HG03354 (cell line): ENCODE measurements at regions not wholly inside any gene's neighbourhood (a gene's known extent, or its start where the extent isn't known, plus 50 kb on each side); places are given as distances from the start of the nearest gene placed in this dataset.
A peak's percentile ranks its signal among the peaks of the same experiment; 100 is the strongest.

ENCODE experiments used
- ATAC-seq: cut with Tn5 transposase; IDR thresholded peaks from one replicate; pipeline ENCODE4 v1.9.1; 2021; ENCODE audit warnings: mild to moderate bottlenecking; ENCODE audit not compliant: unreplicated experiment, poor library complexity, severe bottlenecking

- no peak for ATAC-seq
These were observed 96.6 kb downstream of the NOC3L start for GRCh38 chr10:94266091-94266490.

- ATAC-seq, result no peak
These were observed 94.1 kb downstream of the NOC3L start for GRCh38 chr10:94268652-94269051.

GRCh38 chr10:94274142-94274787 is 88.5 kb downstream of the NOC3L start:
- no peak for ATAC-seq

- no peak for ATAC-seq
These were observed 86.6 kb downstream of the NOC3L start for GRCh38 chr10:94276140-94276539.

GRCh38 chr10:94277450-94277849 is 85.3 kb downstream of the NOC3L start:
- no peak for ATAC-seq

- ATAC-seq, result peak; percentile 88
These were observed 82.7 kb downstream of the NOC3L start for GRCh38 chr10:94279835-94280709.

- no peak for ATAC-seq
These were observed 81.1 kb downstream of the NOC3L start for GRCh38 chr10:94281654-94282053.

GRCh38 chr10:94282369-94282768 is 80.4 kb downstream of the NOC3L start:
- ATAC-seq, result no peak
